Heart left ventricle (tissue), 16 donors: ENCODE measurements at regions not wholly inside any gene's neighbourhood (a gene's known extent, or its start where the extent isn't known, plus 50 kb on each side); places are given as distances from the start of the nearest gene placed in this dataset.

ENCODE experiments used
- ATAC-seq, 4 donors: fragments of 200-7000 bp; cut with Tn5 transposase; one replicate each; pipeline ENCODE4 v1.9.1; 2020 to 2022; ENCODE audit warnings: moderate library complexity in 4 of 4, mild to moderate bottlenecking in 3 of 4, moderate number of reproducible peaks in 1 of 4
- DNase-seq, 5 donors: peaks; one replicate each; pipeline ENCODE4 v3.0.0-alpha.2; 2020
- H3K27ac ChIP-seq, 12 donors: fragments of 200-600 bp; sonication (generic) in 4 of 12; one replicate each; pipeline versions ENCODE4 v1.5.0 to v1.8.0; 2016 to 2022; ENCODE audit warnings: mild to moderate bottlenecking in 2 of 12
- H3K27me3 ChIP-seq, 9 donors: fragments of 200-600 bp; sonication (generic) in 2 of 9; one replicate each; pipeline versions ENCODE4 v1.5.1 to v1.8.0; 2016 to 2022; ENCODE audit warnings: mild to moderate bottlenecking in 3 of 9
- H3K36me3 ChIP-seq, 9 donors: fragments of 200-600 bp; sonication (generic) in 2 of 9; one replicate each; pipeline versions ENCODE4 v1.5.0 to v1.8.0; 2018 to 2022; ENCODE audit warnings: mild to moderate bottlenecking in 2 of 9
- H3K4me1 ChIP-seq, 12 donors: fragments of 200-600 bp; sonication (generic) in 4 of 12; one replicate each; pipeline versions ENCODE4 v1.5.0 to v1.8.0; 2016 to 2022; ENCODE audit warnings: mild to moderate bottlenecking in 3 of 12
- H3K4me3 ChIP-seq, 12 donors: fragments of 200-600 bp; sonication (generic) in 4 of 12; one replicate each; pipeline versions ENCODE4 v1.5.0 to v1.8.0; 2017 to 2022; ENCODE audit warnings: mild to moderate bottlenecking in 9 of 12, moderate library complexity in 4 of 12
- H3K9me3 ChIP-seq, 12 donors: fragments of 200-600 bp; sonication (generic) in 4 of 12; one replicate each; pipeline versions ENCODE4 v1.5.0 to v1.8.0; 2016 to 2022; ENCODE audit warnings: mild to moderate bottlenecking in 1 of 12
- CTCF ChIP-seq, 12 donors: fragments of 200-600 bp; sonication (generic) in 4 of 12; IDR thresholded peaks; one replicate each; pipeline versions ENCODE4 v1.5.0 to v1.8.0; 2018 to 2022; ENCODE audit warnings: antibody characterized with exemption in 12 of 12, mild to moderate bottlenecking in 5 of 12
- POLR2A ChIP-seq, 2 donors: fragments of 450-650 bp; IDR thresholded peaks; one replicate each; pipeline ENCODE4 v1.6.1; 2017; ENCODE audit warnings: antibody characterized with exemption in 2 of 2, mild to moderate bottlenecking in 2 of 2, moderate library complexity in 2 of 2
- WGBS, 4 donors: extraction: QIAGEN DNeasy Blood & Tissue Kit in 2 of 4; methylation state at CpG; one replicate each; pipeline versions ENCODE4 v1.1.5 to v1.1.7; 2013 to 2018; 5-methylcytosine and 5-hydroxymethylcytosine counted together
- intact Hi-C, 10 donors: fragments of 100-400 bp; cut with DNase I; formaldehyde crosslinking; loops; one replicate each; pipeline versions ENCODE4 v1.11.1 to v1.14.2; 2022
- donor health status: ischemic (EF 13 %, LVEDD 7.1; RV severe dilation, severe dysfunction).
- donor health status: healthy with polysubstance abuse.
- donor health status: DM: no; HTN: yes; CAD: no.
- donor health status: DM: no; HTN: no; CAD: no.
- donor health status: ischemic (EF 25% LVEDD 6.9; RV normal size, moderate dysfunction).
- donor health status: ischemic (EF 25% LVEDD 5.7; RV mildly dilated, moderate dysfunction).
- donor health status: healthy.
- donor health status: DM: yes; HTN: yes; CAD: no.
- donor health status: ischemic (EF 35%, LVEDD 5.7; RV mildly dilated, moderate dysfunction).
- donor health status: nonischemic (EF 11% LVEDD 7.7; RV severe dilation, severe dysfunction).
- donor health status: DM: yes; HTN: yes; CAD: no.
- donor health status: PGD.
- donor health status: ischemic (EF 29% LVEDD 5.4; RV normal size, mild dysfunction).
- donor health status: nonischemic (EF 23%, LVEDD 6.1; RV moderate dilation, normal function).

GRCh38 chr20:53679597-53680309, 86.1 kb upstream of the ZNF217 start:
- intact Hi-C loops = no loop called here
- H3K9me3 ChIP-seq = no peaks in the 10 kb centered on the region
- no peaks in the 10 kb centered on the region for H3K27me3 ChIP-seq
- no peak for DNase-seq
- H3K4me3 ChIP-seq = no peak overlapping the region
- no peaks in the 10 kb centered on the region for H3K36me3 ChIP-seq
- TF ChIP-seq POLR2A (IDR thresholded peaks at IDR 0.05) (no peak), CTCF (IDR thresholded peaks at IDR 0.05) (no peak)
- no peak for ATAC-seq
- H3K27ac ChIP-seq = peak overlapping the region in 6 of 12 donors; percentile 0 to 77 (median 29)
- peaks cover 0 to 39% (median 26%) of the 10 kb centered on the region in 12 donors for H3K4me1 ChIP-seq
- 61 to 70% (median 66%) methylated on average over 7 of the region's 7 CpGs for WGBS, 4 donors

- H3K27me3 ChIP-seq = no peaks in the 10 kb centered on the region
- intact Hi-C loops = no loop called here
- WGBS, 4 donors = 64 to 74% (median 70%) methylated on average over 3 of the region's 3 CpGs
- DNase-seq (no peak), ATAC-seq (peak in 2 of 4 donors; percentile 60 to 82)
- peak overlapping the region in 8 of 12 donors; percentile 0 to 77 (median 12) for H3K27ac ChIP-seq
- no peaks in the 10 kb centered on the region for H3K36me3 ChIP-seq
- no peaks in the 10 kb centered on the region for H3K9me3 ChIP-seq
- H3K4me3 ChIP-seq = peak overlapping the region in 2 of 12 donors; percentile 1 to 7
- TF ChIP-seq CTCF (IDR thresholded peaks at IDR 0.05) = no peak
- no peak for TF ChIP-seq POLR2A (IDR thresholded peaks at IDR 0.05)
- peaks cover 0 to 39% (median 26%) of the 10 kb centered on the region in 12 donors for H3K4me1 ChIP-seq
Observed at GRCh38 chr20:53678990-53679596, 85.5 kb upstream of the ZNF217 start.

- intact Hi-C loops = no loop called here
- 72 to 83% (median 76%) methylated on average over 7 of the region's 7 CpGs for WGBS, 4 donors
- no peak for DNase-seq
Observed at GRCh38 chr20:53678315-53678989, 84.8 kb upstream of the ZNF217 start.

More at GRCh38 chr20:53678315-53678989, 84.8 kb upstream of the ZNF217 start:
- no peak for TF ChIP-seq CTCF (IDR thresholded peaks at IDR 0.05)
- Histone ChIP-seq H3K4me3 (peak overlapping the region in 1 of 12 donors; percentile 25), H3K27me3 (no peaks in the 10 kb centered on the region), H3K36me3 (no peaks in the 10 kb centered on the region), H3K27ac (peak overlapping the region in 9 of 12 donors; percentile 6 to 77 (median 48)), H3K9me3 (no peaks in the 10 kb centered on the region), H3K4me1 (peaks cover 0 to 39% (median 26%) of the 10 kb centered on the region in 12 donors)
- ATAC-seq = no peak
